Breast epithelium (tissue), 3 donors: ENCODE measurements at regions not wholly inside any gene's neighbourhood (a gene's known extent, or its start where the extent isn't known, plus 50 kb on each side); places are given as distances from the start of the nearest gene placed in this dataset.

ENCODE experiments used
- POLR2A ChIP-seq: fragments of 450-650 bp; IDR thresholded peaks from one replicate; pipeline ENCODE4 v1.6.1; 2016; ENCODE audit warnings: antibody characterized with exemption, mild to moderate bottlenecking, moderate library complexity
- TF ChIP-seq, protein P1 (sequence below), 3 donors: fragments of 450-650 bp; IDR thresholded peaks; one replicate each; pipeline ENCODE4 v1.5.1; 2016 to 2017; ENCODE audit warnings: antibody characterized with exemption in 3 of 3, mild to moderate bottlenecking in 3 of 3, moderate library complexity in 3 of 3

- TF ChIP-seq, protein P1, sequence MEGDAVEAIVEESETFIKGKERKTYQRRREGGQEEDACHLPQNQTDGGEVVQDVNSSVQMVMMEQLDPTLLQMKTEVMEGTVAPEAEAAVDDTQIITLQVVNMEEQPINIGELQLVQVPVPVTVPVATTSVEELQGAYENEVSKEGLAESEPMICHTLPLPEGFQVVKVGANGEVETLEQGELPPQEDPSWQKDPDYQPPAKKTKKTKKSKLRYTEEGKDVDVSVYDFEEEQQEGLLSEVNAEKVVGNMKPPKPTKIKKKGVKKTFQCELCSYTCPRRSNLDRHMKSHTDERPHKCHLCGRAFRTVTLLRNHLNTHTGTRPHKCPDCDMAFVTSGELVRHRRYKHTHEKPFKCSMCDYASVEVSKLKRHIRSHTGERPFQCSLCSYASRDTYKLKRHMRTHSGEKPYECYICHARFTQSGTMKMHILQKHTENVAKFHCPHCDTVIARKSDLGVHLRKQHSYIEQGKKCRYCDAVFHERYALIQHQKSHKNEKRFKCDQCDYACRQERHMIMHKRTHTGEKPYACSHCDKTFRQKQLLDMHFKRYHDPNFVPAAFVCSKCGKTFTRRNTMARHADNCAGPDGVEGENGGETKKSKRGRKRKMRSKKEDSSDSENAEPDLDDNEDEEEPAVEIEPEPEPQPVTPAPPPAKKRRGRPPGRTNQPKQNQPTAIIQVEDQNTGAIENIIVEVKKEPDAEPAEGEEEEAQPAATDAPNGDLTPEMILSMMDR (IDR thresholded peaks at IDR 0.05), result no peak
- no peak for TF ChIP-seq POLR2A
Observed at GRCh38 chr5:142245786-142246185, 79.0 kb downstream of the SPRY4 start.
